Stomach (tissue), 8 donors: ENCODE measurements at regions not wholly inside any gene's neighbourhood (a gene's known extent, or its start where the extent isn't known, plus 50 kb on each side); places are given as distances from the start of the nearest gene placed in this dataset.
A peak's percentile ranks its signal among the peaks of the same experiment; 100 is the strongest.

Source experiments
- DNase-seq, 2 donors: peaks; one replicate each; pipeline versions ENCODE4 v3.0.0 to v3.0.0-alpha.2; 2013 to 2019
- H3K27ac ChIP-seq, 5 donors: fragments of 200-600 bp in 4 of 5; sonication (generic) in 4 of 5; one replicate each; pipeline ENCODE4 v1.5.1; 2013 to 2019; ENCODE audit warnings: mild to moderate bottlenecking in 1 of 5, moderate library complexity in 1 of 5
- H3K27me3 ChIP-seq, 3 donors: fragments of 200-600 bp; sonication (generic); one replicate each; pipeline ENCODE4 v1.5.1; 2017 to 2019; ENCODE audit warnings: mixed run types in 1 of 3
- H3K36me3 ChIP-seq, 4 donors: fragments of 200-600 bp; sonication (generic); 1 replicate in 3 of 4; 2 replicates in 1 of 4; pipeline ENCODE4 v1.5.1; 2016 to 2019
- H3K4me1 ChIP-seq, 4 donors: fragments of 200-600 bp; sonication (generic); one replicate each; pipeline ENCODE4 v1.5.1; 2016 to 2019
- H3K4me3 ChIP-seq, 4 donors: fragments of 200-600 bp; sonication (generic) in 3 of 4; one replicate each; pipeline ENCODE4 v1.5.1; 2016 to 2019; ENCODE audit warnings: mild to moderate bottlenecking in 1 of 4
- H3K9me3 ChIP-seq, 4 donors: fragments of 200-600 bp; sonication (generic); one replicate each; pipeline ENCODE4 v1.5.1; 2016 to 2019
- EP300 ChIP-seq: sonication (generic); formaldehyde crosslinking; IDR thresholded peaks from one replicate; pipeline ENCODE4 v1.6.1; 2017; ENCODE audit warnings: antibody characterized with exemption
- POLR2A ChIP-seq, 4 donors: fragments of 450-650 bp; IDR thresholded peaks; one replicate each; pipeline ENCODE4 v1.6.1; 2016; ENCODE audit warnings: antibody characterized with exemption in 4 of 4, control low read depth in 2 of 4, mild to moderate bottlenecking in 1 of 4, moderate library complexity in 1 of 4
- POLR2AphosphoS5 ChIP-seq, 3 donors: sonication (generic); formaldehyde crosslinking; IDR thresholded peaks; one replicate each; pipeline ENCODE4 v1.6.1; 2016; ENCODE audit warnings: antibody characterized with exemption in 3 of 3
- WGBS, 5 donors: extraction: QIAGEN DNeasy Blood & Tissue Kit in 3 of 5; methylation state at CpG; one replicate each; pipeline versions ENCODE4 v1.1.5 to v1.1.7; 2013 to 2018; 5-methylcytosine and 5-hydroxymethylcytosine counted together
- intact Hi-C: fragments of 100-400 bp; cut with DNase I; formaldehyde crosslinking; loops from one replicate; pipeline ENCODE4 v1.15.1; 2023; ENCODE audit warnings: low total_unique reads
- TF ChIP-seq, protein P1 (sequence below), 7 experiments: fragments of 450-650 bp in 4 of 7; fragments of 200-600 bp in 3 of 7; sonication (generic) in 3 of 7; IDR thresholded peaks; one replicate each; pipeline ENCODE4 v1.5.1; 2016 to 2019; ENCODE audit warnings: antibody characterized with exemption in 7 of 7, control low read depth in 2 of 7, mild to moderate bottlenecking in 1 of 7
- donor health status: healthy with polysubstance abuse.
- donor health status: Bipolar disorder and iron deficiency.
- donor health status: healthy.

DNA sequence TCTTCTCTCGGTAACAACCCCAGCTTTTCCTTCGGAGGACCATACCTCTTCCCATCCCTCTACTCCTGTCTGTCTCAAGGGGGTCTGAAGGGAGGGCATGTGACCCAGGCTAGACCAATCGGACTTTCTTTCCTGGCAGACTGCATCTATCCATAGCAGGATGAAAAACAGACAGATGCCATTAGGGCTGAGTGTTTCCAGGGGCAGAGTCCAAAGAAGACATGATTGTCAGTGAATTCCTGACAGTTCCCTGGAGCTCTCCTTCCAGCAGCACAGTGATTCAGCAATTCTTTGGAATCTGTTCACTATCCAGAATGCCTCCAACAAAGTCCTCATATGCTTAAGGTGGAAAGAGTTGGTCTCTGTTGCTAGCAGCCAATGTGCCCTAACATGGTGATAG lies 189.8 kb downstream of the KCTD12 start:
- intact Hi-C loops = no loop called here
- Histone ChIP-seq H3K4me3 (no peak overlapping the region), H3K27ac (no peak overlapping the region), H3K27me3 (no peaks in the 10 kb centered on the region), H3K9me3 (no peaks in the 10 kb centered on the region), H3K4me1 (no peaks in the 10 kb centered on the region), H3K36me3 (no peaks in the 10 kb centered on the region)
- no peak for DNase-seq
- 70 to 86% (median 81%) methylated on average over 3 of the region's 3 CpGs for WGBS, 5 donors
- TF ChIP-seq, protein P1, sequence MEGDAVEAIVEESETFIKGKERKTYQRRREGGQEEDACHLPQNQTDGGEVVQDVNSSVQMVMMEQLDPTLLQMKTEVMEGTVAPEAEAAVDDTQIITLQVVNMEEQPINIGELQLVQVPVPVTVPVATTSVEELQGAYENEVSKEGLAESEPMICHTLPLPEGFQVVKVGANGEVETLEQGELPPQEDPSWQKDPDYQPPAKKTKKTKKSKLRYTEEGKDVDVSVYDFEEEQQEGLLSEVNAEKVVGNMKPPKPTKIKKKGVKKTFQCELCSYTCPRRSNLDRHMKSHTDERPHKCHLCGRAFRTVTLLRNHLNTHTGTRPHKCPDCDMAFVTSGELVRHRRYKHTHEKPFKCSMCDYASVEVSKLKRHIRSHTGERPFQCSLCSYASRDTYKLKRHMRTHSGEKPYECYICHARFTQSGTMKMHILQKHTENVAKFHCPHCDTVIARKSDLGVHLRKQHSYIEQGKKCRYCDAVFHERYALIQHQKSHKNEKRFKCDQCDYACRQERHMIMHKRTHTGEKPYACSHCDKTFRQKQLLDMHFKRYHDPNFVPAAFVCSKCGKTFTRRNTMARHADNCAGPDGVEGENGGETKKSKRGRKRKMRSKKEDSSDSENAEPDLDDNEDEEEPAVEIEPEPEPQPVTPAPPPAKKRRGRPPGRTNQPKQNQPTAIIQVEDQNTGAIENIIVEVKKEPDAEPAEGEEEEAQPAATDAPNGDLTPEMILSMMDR (IDR thresholded peaks at IDR 0.05) = no peak
- TF ChIP-seq POLR2A (IDR thresholded peaks at IDR 0.05) = no peak
- no peak for TF ChIP-seq POLR2AphosphoS5 (IDR thresholded peaks at IDR 0.05)
- TF ChIP-seq EP300 = no peak

DNA sequence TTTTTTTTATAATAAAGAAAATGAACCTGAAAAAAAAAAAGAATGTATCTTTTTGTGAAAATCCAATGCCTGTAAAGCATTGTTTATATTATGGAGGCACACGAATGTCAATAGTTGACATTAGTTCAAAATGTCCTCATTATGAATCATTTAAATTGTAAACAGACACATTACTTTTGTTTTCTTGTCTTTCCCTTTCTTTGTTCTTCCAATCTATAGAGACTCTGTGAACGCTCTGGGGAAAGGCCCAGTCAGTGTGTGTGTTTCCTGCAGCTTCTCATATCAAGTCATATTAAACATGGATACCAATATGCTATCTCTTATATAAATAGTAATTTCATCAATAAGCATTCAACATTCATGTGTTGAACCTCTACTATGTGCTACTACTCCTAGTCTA lies 193.1 kb downstream of the KCTD12 start:
- Histone ChIP-seq H3K27ac (no peak overlapping the region), H3K4me3 (no peak overlapping the region), H3K9me3 (no peaks in the 10 kb centered on the region), H3K36me3 (no peaks in the 10 kb centered on the region), H3K27me3 (no peaks in the 10 kb centered on the region), H3K4me1 (peaks cover 0 to 5% (median 1%) of the 10 kb centered on the region in 4 donors)
- no peak for DNase-seq
- WGBS, 5 donors = 41 to 66% (median 51%) methylated on average over 2 of the region's 2 CpGs
- TF ChIP-seq POLR2AphosphoS5 (IDR thresholded peaks at IDR 0.05) = no peak
- no peak for TF ChIP-seq POLR2A (IDR thresholded peaks at IDR 0.05)
- no peak for TF ChIP-seq EP300
- TF ChIP-seq, protein P1 (IDR thresholded peaks at IDR 0.05) = no peak
- intact Hi-C loops = no loop called here

DNA sequence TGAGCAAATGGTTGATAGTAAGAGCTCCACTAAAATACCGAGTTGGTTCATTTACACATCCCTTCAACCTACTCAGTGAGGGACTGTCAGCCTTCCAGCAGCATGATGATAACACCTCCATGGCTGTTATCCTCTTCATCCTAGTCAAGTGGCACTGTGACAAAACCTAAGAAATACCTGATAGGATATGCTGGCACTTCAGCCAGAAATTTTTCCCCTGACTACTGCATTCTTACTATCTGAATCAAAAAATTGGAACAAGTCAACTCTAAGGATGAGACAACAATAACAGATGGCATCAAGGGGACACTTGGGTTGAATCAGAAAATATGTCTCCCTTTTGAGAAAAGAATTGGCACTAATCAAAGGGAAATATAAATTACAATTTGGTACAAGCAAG lies 193.9 kb downstream of the KCTD12 start:
- intact Hi-C loops = no loop called here

DNA sequence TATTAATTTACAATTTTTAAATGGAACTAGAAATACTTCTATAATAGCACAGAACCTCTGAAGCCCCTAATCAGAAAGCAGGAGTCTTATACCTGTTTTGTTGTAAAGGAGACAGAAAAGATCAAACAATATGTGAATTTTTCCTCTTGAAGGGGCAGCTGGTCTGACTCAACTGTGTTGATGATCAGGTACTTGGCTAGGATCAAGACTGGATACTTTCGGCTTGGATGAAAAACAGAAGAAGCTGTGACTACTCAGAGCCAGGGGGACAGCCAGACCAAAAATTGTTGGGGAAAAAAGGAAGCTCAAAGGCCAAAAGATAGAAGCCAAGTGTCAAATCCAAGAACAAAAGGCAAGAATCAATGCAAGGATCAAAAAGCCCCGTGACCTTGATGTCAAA lies 195.6 kb downstream of the KCTD12 start:
- peak in 1 of 2 donors; percentile 15 for DNase-seq
- WGBS, 5 donors = 35 to 73% (median 64%) methylated on average over 2 of the region's 2 CpGs
- no peaks in the 10 kb centered on the region for H3K36me3 ChIP-seq
- H3K4me3 ChIP-seq = no peak overlapping the region
- H3K9me3 ChIP-seq = no peaks in the 10 kb centered on the region
- TF ChIP-seq POLR2A (IDR thresholded peaks at IDR 0.05) = no peak
- no peak for TF ChIP-seq POLR2AphosphoS5 (IDR thresholded peaks at IDR 0.05)
- TF ChIP-seq, protein P1 (IDR thresholded peaks at IDR 0.05) = no peak
- TF ChIP-seq EP300 = no peak
- intact Hi-C loops = no loop called here
- peaks cover 0 to 13% (median 10%) of the 10 kb centered on the region in 4 donors for H3K4me1 ChIP-seq
- no peaks in the 10 kb centered on the region for H3K27me3 ChIP-seq
- H3K27ac ChIP-seq = no peak overlapping the region

More for the DNA sequence above, 193.9 kb downstream of the KCTD12 start:
- TF ChIP-seq POLR2AphosphoS5 (IDR thresholded peaks at IDR 0.05) = no peak
- TF ChIP-seq POLR2A (IDR thresholded peaks at IDR 0.05) = no peak
- TF ChIP-seq, protein P1 (IDR thresholded peaks at IDR 0.05) = no peak
- TF ChIP-seq EP300 = no peak
- Histone ChIP-seq H3K4me1 (peaks cover 0 to 12% (median 8%) of the 10 kb centered on the region in 4 donors), H3K27me3 (no peaks in the 10 kb centered on the region), H3K36me3 (no peaks in the 10 kb centered on the region), H3K9me3 (no peaks in the 10 kb centered on the region), H3K4me3 (no peak overlapping the region), H3K27ac (no peak overlapping the region)
- WGBS, 5 donors = 33 to 53% (median 44%) methylated on average over 1 of the region's 1 CpG
- no peak for DNase-seq
